Ovary (tissue), 7 donors: ENCODE measurements at regions not wholly inside any gene's neighbourhood (a gene's known extent, or its start where the extent isn't known, plus 50 kb on each side); places are given as distances from the start of the nearest gene placed in this dataset.
"Not testable (repeated sequence)": the region's sequence is repeated elsewhere in the genome, so short reads cannot be mapped to it uniquely, and the experiment has no call there.

Experiments
- DNase-seq, 5 donors: peaks; one replicate each; pipeline ENCODE4 v3.0.0-alpha.2; 2019 to 2020
- H3K27ac ChIP-seq, 2 donors: fragments of 200-600 bp; one replicate each; pipeline versions ENCODE4 v1.5.1 to v1.8.0; 2019 to 2022
- H3K27me3 ChIP-seq: fragments of 200-600 bp; one replicate; pipeline ENCODE4 v1.8.0; 2022
- H3K36me3 ChIP-seq: fragments of 200-600 bp; sonication (generic); one replicate; pipeline ENCODE4 v1.5.1; 2019
- H3K4me1 ChIP-seq: one replicate; pipeline ENCODE4 v1.8.1; 2013; ENCODE audit warnings: mild to moderate bottlenecking, moderate library complexity; ENCODE audit not compliant: insufficient read depth
- H3K4me3 ChIP-seq: fragments of 200-600 bp; sonication (generic); one replicate; pipeline ENCODE4 v1.5.1; 2017
- H3K9me3 ChIP-seq, 2 donors: fragments of 200-600 bp in 1 of 2; sonication (generic) in 1 of 2; one replicate each; pipeline versions ENCODE4 v1.5.1 to v1.8.1; 2013 to 2019; ENCODE audit warnings: mild to moderate bottlenecking in 1 of 2, moderate library complexity in 1 of 2
- EP300 ChIP-seq: sonication (generic); formaldehyde crosslinking; IDR thresholded peaks from one replicate; pipeline ENCODE4 v1.6.1; 2017; ENCODE audit warnings: antibody characterized with exemption
- POLR2A ChIP-seq: fragments of 450-650 bp; IDR thresholded peaks from one replicate; pipeline ENCODE4 v1.6.1; 2017; ENCODE audit warnings: antibody characterized with exemption, mild to moderate bottlenecking, moderate library complexity
- WGBS, 3 donors: extraction: QIAGEN DNeasy Blood & Tissue Kit in 1 of 3; methylation state at CpG; one replicate each; pipeline versions ENCODE4 v1.1.5 to v1.1.7; 2013 to 2017; 5-methylcytosine and 5-hydroxymethylcytosine counted together
- intact Hi-C, 4 donors: fragments of 100-400 bp; cut with DNase I; formaldehyde crosslinking; loops; one replicate each; pipeline versions ENCODE4 v1.11.0 to v1.15.1; 2022 to 2023
- TF ChIP-seq, protein P1 (sequence below), 3 donors: fragments of 450-650 bp in 2 of 3; fragments of 200-600 bp in 1 of 3; IDR thresholded peaks; one replicate each; pipeline versions ENCODE4 v1.5.1 to v1.8.0; 2016 to 2022; ENCODE audit warnings: antibody characterized with exemption in 3 of 3, mild to moderate bottlenecking in 1 of 3
- donor health status: DM: no; HTN: no; CAD: no; lungs with moderate emphysema.
- donor health status: DM: no; HTN: no; CAD: no.
- donor health status: Bipolar disorder and iron deficiency.
- donor health status: DM: no; HTN: no; CAD: no.
- donor health status: DM: yes; HTN: yes; CAD: no.

DNA sequence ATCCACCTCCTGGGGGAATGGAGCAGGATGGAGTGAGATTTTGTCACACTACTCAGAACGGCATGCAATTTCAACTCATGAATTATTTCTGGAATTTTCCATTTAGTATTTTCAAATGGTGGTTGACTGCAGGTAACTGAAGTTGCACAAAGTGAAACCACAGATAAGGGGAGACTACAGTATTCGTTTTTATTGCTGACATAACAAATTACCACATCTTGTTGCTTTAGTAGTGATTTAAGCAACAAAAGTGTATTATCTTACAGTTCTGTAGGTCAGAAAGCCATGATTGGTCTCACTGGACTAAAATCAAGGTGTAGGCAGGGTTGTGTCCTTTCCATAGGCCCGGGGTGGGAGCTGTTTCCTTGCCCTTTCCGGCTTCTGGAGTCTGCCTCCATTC, 133.4 kb upstream of the B3GAT2 start:
- no peaks in the 10 kb centered on the region for H3K4me1 ChIP-seq
- no peaks in the 10 kb centered on the region for H3K27me3 ChIP-seq
- WGBS, 3 donors = 81 to 90% (median 83%) methylated on average over 4 of the region's 4 CpGs
- no peaks in the 10 kb centered on the region for H3K9me3 ChIP-seq
- no peak overlapping the region for H3K4me3 ChIP-seq
- DNase-seq = no peak
- no peaks in the 10 kb centered on the region for H3K36me3 ChIP-seq
- H3K27ac ChIP-seq = no peak overlapping the region
- no peak for TF ChIP-seq POLR2A
- intact Hi-C loops = no loop called here

DNA sequence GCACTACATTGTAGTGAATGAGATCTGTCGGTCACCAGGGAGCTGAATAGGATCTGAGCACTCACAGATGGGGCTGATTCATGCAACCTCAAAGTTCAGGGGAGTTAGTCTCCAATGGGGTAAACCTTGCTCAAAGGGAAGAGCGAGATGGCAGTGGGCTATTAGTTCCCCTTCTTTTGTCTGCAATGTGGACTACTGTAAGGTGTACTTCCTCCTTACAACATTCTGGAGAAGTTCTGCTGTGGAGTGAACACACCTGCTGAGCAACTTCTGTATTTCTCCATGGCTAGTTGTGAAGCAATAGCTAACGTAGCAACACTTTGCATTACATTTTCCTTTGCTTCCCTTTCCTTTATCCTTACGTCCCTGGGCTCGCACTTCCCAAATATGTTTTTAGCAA, 134.3 kb upstream of the B3GAT2 start:
- no peak for DNase-seq
- H3K27ac ChIP-seq = no peak overlapping the region
- TF ChIP-seq EP300 (no peak), POLR2A (no peak)
- TF ChIP-seq, protein P1, sequence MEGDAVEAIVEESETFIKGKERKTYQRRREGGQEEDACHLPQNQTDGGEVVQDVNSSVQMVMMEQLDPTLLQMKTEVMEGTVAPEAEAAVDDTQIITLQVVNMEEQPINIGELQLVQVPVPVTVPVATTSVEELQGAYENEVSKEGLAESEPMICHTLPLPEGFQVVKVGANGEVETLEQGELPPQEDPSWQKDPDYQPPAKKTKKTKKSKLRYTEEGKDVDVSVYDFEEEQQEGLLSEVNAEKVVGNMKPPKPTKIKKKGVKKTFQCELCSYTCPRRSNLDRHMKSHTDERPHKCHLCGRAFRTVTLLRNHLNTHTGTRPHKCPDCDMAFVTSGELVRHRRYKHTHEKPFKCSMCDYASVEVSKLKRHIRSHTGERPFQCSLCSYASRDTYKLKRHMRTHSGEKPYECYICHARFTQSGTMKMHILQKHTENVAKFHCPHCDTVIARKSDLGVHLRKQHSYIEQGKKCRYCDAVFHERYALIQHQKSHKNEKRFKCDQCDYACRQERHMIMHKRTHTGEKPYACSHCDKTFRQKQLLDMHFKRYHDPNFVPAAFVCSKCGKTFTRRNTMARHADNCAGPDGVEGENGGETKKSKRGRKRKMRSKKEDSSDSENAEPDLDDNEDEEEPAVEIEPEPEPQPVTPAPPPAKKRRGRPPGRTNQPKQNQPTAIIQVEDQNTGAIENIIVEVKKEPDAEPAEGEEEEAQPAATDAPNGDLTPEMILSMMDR (IDR thresholded peaks at IDR 0.05) = no peak
- H3K9me3 ChIP-seq = no peaks in the 10 kb centered on the region
- H3K27me3 ChIP-seq = no peaks in the 10 kb centered on the region
- H3K4me1 ChIP-seq = no peaks in the 10 kb centered on the region
- H3K4me3 ChIP-seq = no peak overlapping the region
- intact Hi-C loops = no loop called here
- 47 to 66% (median 51%) methylated on average over 5 of the region's 5 CpGs for WGBS, 3 donors
- H3K36me3 ChIP-seq = no peaks in the 10 kb centered on the region

- TF ChIP-seq, protein P1 (IDR thresholded peaks at IDR 0.05) = no peak
- TF ChIP-seq POLR2A = no peak
- TF ChIP-seq EP300 = no peak
- Histone ChIP-seq H3K36me3 (no peaks in the 10 kb centered on the region), H3K9me3 (no peaks in the 10 kb centered on the region), H3K27me3 (no peaks in the 10 kb centered on the region), H3K4me1 (no peaks in the 10 kb centered on the region), H3K4me3 (no peak overlapping the region), H3K27ac (no peak overlapping the region)
- intact Hi-C loops = no loop called here
- WGBS, 3 donors = 0 to 97% (median 94%) methylated on average over 1 of the region's 1 CpG
- no peak for DNase-seq
These were observed 135.1 kb upstream of the B3GAT2 start for GRCh38 chr6:71091956-71092355.

GRCh38 chr6:71097264-71097663, 140.4 kb upstream of the B3GAT2 start:
- H3K4me3 ChIP-seq, intact Hi-C loops, H3K36me3 ChIP-seq, H3K27me3 ChIP-seq, H3K4me1 ChIP-seq, H3K27ac ChIP-seq, DNase-seq, H3K9me3 ChIP-seq: not testable (repeated sequence)
- 78 to 90% (median 82%) methylated on average over 2 of the region's 2 CpGs for WGBS, 3 donors

GRCh38 chr6:71099649-71100048, 142.8 kb upstream of the B3GAT2 start:
- Histone ChIP-seq H3K36me3 (no peaks in the 10 kb centered on the region), H3K27me3 (no peaks in the 10 kb centered on the region), H3K4me3 (no peak overlapping the region), H3K4me1 (no peaks in the 10 kb centered on the region), H3K9me3 (no peaks in the 10 kb centered on the region), H3K27ac (no peak overlapping the region)
- intact Hi-C loops = no loop called here
- 63 to 89% (median 82%) methylated on average over 1 of the region's 1 CpG for WGBS, 3 donors
- TF ChIP-seq EP300 = no peak
- TF ChIP-seq POLR2A = no peak
- TF ChIP-seq, protein P1 (IDR thresholded peaks at IDR 0.05) = no peak
- no peak for DNase-seq

DNA sequence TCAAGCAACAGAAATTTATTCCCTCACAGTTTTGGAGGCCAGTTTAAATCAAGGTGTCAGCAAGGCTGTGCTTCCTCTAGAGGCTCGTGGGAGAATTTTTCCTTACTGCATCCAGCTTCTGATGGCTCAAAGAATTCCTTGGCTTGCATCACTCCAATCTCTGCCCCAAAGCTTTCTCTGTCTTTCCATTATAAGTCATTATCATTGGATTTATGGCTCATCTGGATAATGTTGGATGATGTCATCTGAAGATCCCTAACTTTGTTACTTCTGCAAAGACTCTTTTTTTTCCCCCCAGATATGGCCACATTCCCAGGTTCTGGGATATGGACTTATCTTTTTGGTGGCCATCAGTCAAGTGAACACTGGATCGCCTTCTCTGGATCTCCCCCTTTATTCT, 146.3 kb upstream of the B3GAT2 start:
- H3K27me3 ChIP-seq = no peaks in the 10 kb centered on the region
- 45 to 71% (median 51%) methylated on average over 2 of the region's 2 CpGs for WGBS, 3 donors
- H3K4me1 ChIP-seq = peaks cover 1% of the 10 kb centered on the region
- H3K4me3 ChIP-seq = no peak overlapping the region
- no peak for DNase-seq
- no peaks in the 10 kb centered on the region for H3K36me3 ChIP-seq
- intact Hi-C loops = no loop called here
- H3K9me3 ChIP-seq = no peaks in the 10 kb centered on the region
- TF ChIP-seq, protein P1 (IDR thresholded peaks at IDR 0.05) = no peak
- TF ChIP-seq POLR2A (no peak), EP300 (no peak)
- H3K27ac ChIP-seq = no peak overlapping the region
